SK-N-SH (cell line): ENCODE measurements at regions not wholly inside any gene's neighbourhood (a gene's known extent, or its start where the extent isn't known, plus 50 kb on each side); places are given as distances from the start of the nearest gene placed in this dataset.

Experiments
- CTCF ChIA-PET: fragments of 300-600, 350-600 bp; formaldehyde crosslinking; extraction: SDS; loops from one replicate; lab custom pipeline; 2021; lab: Yijun Ruan, JAX
- POLR2A ChIA-PET: fragments of 350-600 bp; sonication (Branson Sonifier 250); formaldehyde crosslinking; extraction: SDS; loops from one replicate; lab custom pipeline; 2020; ENCODE audit warnings: antibody characterized with exemption, inconsistent platforms; lab: Yijun Ruan, JAX
- DNase-seq: peaks from one replicate; pipeline ENCODE4 v3.0.0; 2012
- H2AFZ ChIP-seq: fragments of 200-600 bp; sonication (generic); 2 replicates; pipeline ENCODE4 v1.8.1; 2016; ENCODE audit warnings: antibody characterized with exemption, mild to moderate bottlenecking, low read depth
- H3F3A ChIP-seq: fragments of 200-600 bp; sonication (generic); replicated peaks from 2 replicates; pipeline ENCODE3; 2016; ENCODE audit warnings: antibody characterized with exemption, mild to moderate bottlenecking; ENCODE audit not compliant: insufficient read depth
- H3K27ac ChIP-seq, 2 experiments: fragments of 200-500 bp in 1 of 2; fragments of 200-600 bp in 1 of 2; sonication (Bioruptor generic) in 1 of 2; sonication (generic), shearing (Covaris generic) in 1 of 2; 2 replicates each; pipeline versions ENCODE4 v1.5.1 to v1.6.1; 2014 to 2016; ENCODE audit warnings: low read depth in 2 of 2, inconsistent platforms in 1 of 2, low read length in 1 of 2, mild to moderate bottlenecking in 1 of 2, mixed read lengths in 1 of 2
- H3K27me3 ChIP-seq: fragments of 200-600 bp; sonication (generic), shearing (Covaris generic); 2 replicates; pipeline ENCODE4 v1.6.1; 2016; ENCODE audit warnings: mixed run types; ENCODE audit not compliant: insufficient read depth
- H3K36me3 ChIP-seq, 2 experiments: fragments of 200-500 bp in 1 of 2; fragments of 200-600 bp in 1 of 2; sonication (Bioruptor generic) in 1 of 2; sonication (generic) in 1 of 2; replicated peaks in 1 of 2; 2 replicates each; pipeline versions ENCODE3 to v1.5.1; 2014 to 2016; ENCODE audit warnings: low read length in 1 of 2, mild to moderate bottlenecking in 1 of 2; ENCODE audit not compliant: insufficient read depth in 2 of 2, control insufficient read depth in 1 of 2
- H3K4me1 ChIP-seq, 2 experiments: fragments of 200-500 bp in 1 of 2; fragments of 200-600 bp in 1 of 2; sonication (Bioruptor generic) in 1 of 2; sonication (generic), shearing (Covaris generic) in 1 of 2; 2 replicates each; pipeline versions ENCODE4 v1.5.1 to v1.6.1; 2014 to 2016; ENCODE audit warnings: low read depth in 1 of 2, low read length in 1 of 2, mixed run types in 1 of 2; ENCODE audit not compliant: insufficient read depth in 2 of 2, control insufficient read depth in 1 of 2
- H3K4me2 ChIP-seq: fragments of 200-600 bp; sonication (generic), shearing (Covaris generic); 2 replicates; pipeline ENCODE4 v1.6.1; 2017; ENCODE audit warnings: mixed run types
- H3K4me3 ChIP-seq, 2 experiments: fragments of 200-500 bp in 1 of 2; fragments of 200-600 bp in 1 of 2; sonication (Bioruptor generic) in 1 of 2; sonication (generic), shearing (Covaris generic) in 1 of 2; 2 replicates each; pipeline versions ENCODE4 v1.5.1 to v1.8.1; 2014 to 2016; ENCODE audit warnings: low read depth in 2 of 2, inconsistent platforms in 1 of 2, low read length in 1 of 2, mild to moderate bottlenecking in 1 of 2, mixed read lengths in 1 of 2, moderate library complexity in 1 of 2
- H3K79me2 ChIP-seq: fragments of 200-600 bp; sonication (generic); 2 replicates; pipeline ENCODE4 v1.8.1; 2017; ENCODE audit warnings: mild to moderate bottlenecking; ENCODE audit not compliant: insufficient read depth
- H3K9ac ChIP-seq: fragments of 200-600 bp; sonication (generic); 2 replicates; pipeline ENCODE4 v1.6.1; 2017; ENCODE audit warnings: mixed run types
- H3K9me2 ChIP-seq: fragments of 200-600 bp; sonication (generic); 2 replicates; pipeline ENCODE4 v1.6.1; 2017; ENCODE audit warnings: mixed run types
- H3K9me3 ChIP-seq: fragments of 200-600 bp; sonication (generic); 2 replicates; pipeline ENCODE4 v1.6.1; 2017; ENCODE audit warnings: mixed run types, mild to moderate bottlenecking, moderate library complexity
- H4K20me1 ChIP-seq: fragments of 200-600 bp; sonication (generic); 2 replicates; pipeline ENCODE4 v1.6.1; 2017; ENCODE audit warnings: mild to moderate bottlenecking, mixed run types; ENCODE audit not compliant: insufficient read depth
- CHD2 ChIP-seq: fragments of 150-350 bp; IDR thresholded peaks from 2 replicates; pipeline ENCODE4 v1.6.1; 2018; ENCODE audit warnings: low read length; ENCODE audit not compliant: partially characterized antibody
- ELF1 ChIP-seq: IDR thresholded peaks from 2 replicates; pipeline ENCODE4 v1.4.0; 2012
- EP300 ChIP-seq, 2 experiments: IDR thresholded peaks; 2 replicates each; pipeline versions ENCODE4 v1.4.0 to v1.6.1; 2012; ENCODE audit warnings: borderline replicate concordance in 1 of 2, low read depth in 1 of 2, low read length in 1 of 2
- FOSL2 ChIP-seq: IDR thresholded peaks from 2 replicates; pipeline ENCODE4 v1.4.0; 2012; ENCODE audit warnings: low read depth, mild to moderate bottlenecking, moderate library complexity, borderline replicate concordance
- GABPA ChIP-seq: IDR thresholded peaks from 2 replicates; pipeline ENCODE4 v1.4.0; 2012; ENCODE audit warnings: low read depth, mild to moderate bottlenecking
- GATA2 ChIP-seq: sonication (generic); formaldehyde crosslinking; IDR thresholded peaks from 2 replicates; pipeline ENCODE4 v1.5.0; 2020; ENCODE audit warnings: mild to moderate bottlenecking, missing genetic modification reagents
- JUND ChIP-seq: IDR thresholded peaks from 2 replicates; pipeline ENCODE4 v1.4.0; 2012
- NRF1 ChIP-seq: IDR thresholded peaks from 2 replicates; pipeline ENCODE4 v1.6.1; 2012; ENCODE audit warnings: low read depth, mild to moderate bottlenecking, low read length
- POLR2AphosphoS5 ChIP-seq: IDR thresholded peaks from 2 replicates; pipeline ENCODE4 v1.6.1; 2012; ENCODE audit warnings: low read depth, low read length
- RCOR1 ChIP-seq: fragments of 150-350 bp; IDR thresholded peaks from 2 replicates; pipeline ENCODE4 v1.6.1; 2017; ENCODE audit warnings: antibody characterized with exemption, low read length
- RFX5 ChIP-seq: IDR thresholded peaks from 2 replicates; pipeline ENCODE4 v1.6.1; 2012; ENCODE audit warnings: mild to moderate bottlenecking, improper control_type of control experiment, low read length
- SIN3A ChIP-seq: IDR thresholded peaks from 2 replicates; pipeline ENCODE4 v1.6.1; 2012; ENCODE audit warnings: low read depth, mild to moderate bottlenecking, low read length, moderate library complexity, borderline replicate concordance
- TAF1 ChIP-seq: IDR thresholded peaks from 2 replicates; pipeline ENCODE4 v1.6.1; 2012; ENCODE audit warnings: low read depth, mild to moderate bottlenecking, low read length, moderate library complexity, borderline replicate concordance
- TCF12 ChIP-seq: IDR thresholded peaks from 2 replicates; pipeline ENCODE4 v1.4.0; 2012
- TEAD4 ChIP-seq: IDR thresholded peaks from 2 replicates; pipeline ENCODE4 v1.4.0; 2012; ENCODE audit warnings: mild to moderate bottlenecking, borderline replicate concordance; ENCODE audit not compliant: insufficient read depth
- WGBS: methylation state at CpG from one replicate; pipeline ENCODE4 v1.1.6; 2017; ENCODE audit warnings: low lambda C conversion rate; 5-methylcytosine and 5-hydroxymethylcytosine counted together
- TF ChIP-seq, protein P1 (sequence below): fragments of 150-350 bp; IDR thresholded peaks from 2 replicates; pipeline ENCODE4 v1.6.1; 2016; ENCODE audit warnings: mild to moderate bottlenecking, low read depth, low read length
- TF ChIP-seq, protein P2 (sequence below): IDR thresholded peaks from 2 replicates; pipeline ENCODE4; 2012
- TF ChIP-seq, protein P3 (sequence below): IDR thresholded peaks from 2 replicates; pipeline ENCODE4 v1.4.0; 2012; ENCODE audit warnings: low read depth, borderline replicate concordance
- TF ChIP-seq, protein P4 (sequence below): IDR thresholded peaks from 2 replicates; pipeline ENCODE4 v1.4.0; 2012; ENCODE audit warnings: low read depth

DNA sequence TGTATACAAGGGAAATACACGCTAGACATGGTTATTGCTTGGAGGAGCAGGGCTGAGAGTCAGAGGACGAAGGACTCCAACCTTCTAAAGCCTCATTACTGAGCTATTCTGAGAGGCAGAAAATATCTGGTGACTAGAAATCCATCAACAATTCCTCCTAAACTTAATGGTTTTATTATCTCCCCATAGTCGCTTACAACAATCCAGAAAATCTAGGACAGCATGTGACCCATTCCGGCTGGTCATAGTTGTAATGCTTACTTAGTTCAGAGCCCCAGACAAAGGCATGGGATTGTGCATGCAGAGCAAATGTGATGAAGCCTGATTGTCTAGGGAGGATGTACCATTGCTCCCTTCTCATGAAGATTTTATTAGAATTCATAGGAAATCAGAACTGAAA lies 114.5 kb upstream of the PLXNA2 start:
- DNase-seq, result no peak
- H3K27ac ChIP-seq, result no peak overlapping the region
- no peak overlapping the region for H3K4me2 ChIP-seq
- H3K4me3 ChIP-seq, result no peak overlapping the region
- H3K9me2 ChIP-seq, result no peaks in the 10 kb centered on the region
- H3K9me3 ChIP-seq, result no peaks in the 10 kb centered on the region
- no peak overlapping the region for H2AFZ ChIP-seq
- H3F3A ChIP-seq, result no peaks in the 10 kb centered on the region
- peaks cover 0 to 6% of the 10 kb centered on the region in 2 experiments; a peak in 2 of 4 replicates for H3K4me1 ChIP-seq
- no peaks in the 10 kb centered on the region for H4K20me1 ChIP-seq
- ChIA-PET CTCF (interaction anchor here (0.9 kb wide), 1 partner anchor 11 kb away, joined by 3 read pairs; no protein-coding TSS in a partner anchor), POLR2A (no interaction called here)
- H3K27me3 ChIP-seq, result no peaks in the 10 kb centered on the region
- no peaks in the 10 kb centered on the region for H3K36me3 ChIP-seq
- H3K9ac ChIP-seq, result no peak overlapping the region
- 43% methylated on average over 4 of the region's 4 CpGs for WGBS
- H3K79me2 ChIP-seq, result no peaks in the 10 kb centered on the region
- TF ChIP-seq, protein P1, sequence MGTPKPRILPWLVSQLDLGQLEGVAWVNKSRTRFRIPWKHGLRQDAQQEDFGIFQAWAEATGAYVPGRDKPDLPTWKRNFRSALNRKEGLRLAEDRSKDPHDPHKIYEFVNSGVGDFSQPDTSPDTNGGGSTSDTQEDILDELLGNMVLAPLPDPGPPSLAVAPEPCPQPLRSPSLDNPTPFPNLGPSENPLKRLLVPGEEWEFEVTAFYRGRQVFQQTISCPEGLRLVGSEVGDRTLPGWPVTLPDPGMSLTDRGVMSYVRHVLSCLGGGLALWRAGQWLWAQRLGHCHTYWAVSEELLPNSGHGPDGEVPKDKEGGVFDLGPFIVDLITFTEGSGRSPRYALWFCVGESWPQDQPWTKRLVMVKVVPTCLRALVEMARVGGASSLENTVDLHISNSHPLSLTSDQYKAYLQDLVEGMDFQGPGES, result no peak
- no peak for TF ChIP-seq EP300 (IDR thresholded peaks at IDR 0.05; ENCODE audit: borderline replicate concordance in 1 of 2, low read depth in 1 of 2, low read length in 1 of 2)
- TF ChIP-seq, protein P2, sequence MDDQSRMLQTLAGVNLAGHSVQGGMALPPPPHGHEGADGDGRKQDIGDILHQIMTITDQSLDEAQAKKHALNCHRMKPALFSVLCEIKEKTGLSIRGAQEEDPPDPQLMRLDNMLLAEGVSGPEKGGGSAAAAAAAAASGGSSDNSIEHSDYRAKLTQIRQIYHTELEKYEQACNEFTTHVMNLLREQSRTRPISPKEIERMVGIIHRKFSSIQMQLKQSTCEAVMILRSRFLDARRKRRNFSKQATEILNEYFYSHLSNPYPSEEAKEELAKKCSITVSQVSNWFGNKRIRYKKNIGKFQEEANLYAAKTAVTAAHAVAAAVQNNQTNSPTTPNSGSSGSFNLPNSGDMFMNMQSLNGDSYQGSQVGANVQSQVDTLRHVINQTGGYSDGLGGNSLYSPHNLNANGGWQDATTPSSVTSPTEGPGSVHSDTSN, result no peak
- TF ChIP-seq CHD2, result no peak
- TF ChIP-seq NRF1, result no peak
- no peak for TF ChIP-seq ELF1
- no peak for TF ChIP-seq GATA2 (CRISPR knock-in tag)
- TF ChIP-seq POLR2AphosphoS5, result no peak
- no peak for TF ChIP-seq GABPA
- no peak for TF ChIP-seq TCF12
- no peak for TF ChIP-seq FOSL2
- TF ChIP-seq TAF1, result no peak
- no peak for TF ChIP-seq JUND
- no peak for TF ChIP-seq RCOR1
- TF ChIP-seq SIN3A, result no peak
- TF ChIP-seq TEAD4, result no peak
- TF ChIP-seq RFX5, result no peak
- TF ChIP-seq, protein P3, sequence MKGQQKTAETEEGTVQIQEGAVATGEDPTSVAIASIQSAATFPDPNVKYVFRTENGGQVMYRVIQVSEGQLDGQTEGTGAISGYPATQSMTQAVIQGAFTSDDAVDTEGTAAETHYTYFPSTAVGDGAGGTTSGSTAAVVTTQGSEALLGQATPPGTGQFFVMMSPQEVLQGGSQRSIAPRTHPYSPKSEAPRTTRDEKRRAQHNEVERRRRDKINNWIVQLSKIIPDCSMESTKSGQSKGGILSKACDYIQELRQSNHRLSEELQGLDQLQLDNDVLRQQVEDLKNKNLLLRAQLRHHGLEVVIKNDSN, result no peak
- TF ChIP-seq, protein P4, sequence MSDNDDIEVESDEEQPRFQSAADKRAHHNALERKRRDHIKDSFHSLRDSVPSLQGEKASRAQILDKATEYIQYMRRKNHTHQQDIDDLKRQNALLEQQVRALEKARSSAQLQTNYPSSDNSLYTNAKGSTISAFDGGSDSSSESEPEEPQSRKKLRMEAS, result no peak
- TF ChIP-seq, all 33 proteins: peak for 0
